Loucy (cell line): ENCODE measurements at regions not wholly inside any gene's neighbourhood (a gene's known extent, or its start where the extent isn't known, plus 50 kb on each side); places are given as distances from the start of the nearest gene placed in this dataset.
"Not testable (repeated sequence)": the region's sequence is repeated elsewhere in the genome, so short reads cannot be mapped to it uniquely, and the experiment has no call there.

Experiments
- H2AFZ ChIP-seq: fragments of 200-600 bp; sonication (generic); 2 replicates; pipeline ENCODE4 v1.6.0; 2016; ENCODE audit warnings: antibody characterized with exemption, mild to moderate bottlenecking, low read length, moderate library complexity
- H3F3A ChIP-seq: fragments of 200-600 bp; 2 replicates; pipeline ENCODE4 v1.6.0; 2016; ENCODE audit warnings: antibody characterized with exemption, low read depth, mild to moderate bottlenecking
- H3K27me3 ChIP-seq: fragments of 200-600 bp; sonication (generic); 2 replicates; pipeline ENCODE4 v1.6.1; 2014; ENCODE audit warnings: low read length, mild to moderate bottlenecking; ENCODE audit not compliant: insufficient read depth, poor library complexity, severe bottlenecking
- H3K36me3 ChIP-seq: fragments of 200-600 bp; sonication (generic); 2 replicates; pipeline ENCODE4 v1.6.1; 2016; ENCODE audit warnings: low read length; ENCODE audit not compliant: insufficient read depth
- H3K4me1 ChIP-seq: fragments of 200-600 bp; sonication (generic); 2 replicates; pipeline ENCODE4 v1.5.1; 2014; ENCODE audit warnings: low read length, mild to moderate bottlenecking; ENCODE audit not compliant: insufficient read depth, poor library complexity, severe bottlenecking
- H3K4me2 ChIP-seq: fragments of 200-600 bp; sonication (generic); 2 replicates; pipeline ENCODE4 v1.6.0; 2014; ENCODE audit warnings: antibody characterized with exemption, low read length, low read depth, mild to moderate bottlenecking; ENCODE audit not compliant: poor library complexity, severe bottlenecking
- H3K4me3 ChIP-seq: fragments of 200-600 bp; sonication (generic); 2 replicates; pipeline ENCODE4 v1.5.1; 2014; ENCODE audit warnings: low read length, mild to moderate bottlenecking, mixed read lengths; ENCODE audit not compliant: poor library complexity, severe bottlenecking
- H3K79me2 ChIP-seq: fragments of 200-600 bp; sonication (generic); 2 replicates; pipeline ENCODE4 v1.6.1; 2014; ENCODE audit warnings: low read length; ENCODE audit not compliant: insufficient read depth
- H3K9ac ChIP-seq: fragments of 200-600 bp; sonication (generic); 2 replicates; pipeline ENCODE4 v1.6.0; 2014; ENCODE audit warnings: mild to moderate bottlenecking, low read depth, low read length, moderate library complexity; ENCODE audit not compliant: poor library complexity, severe bottlenecking
- H3K9me2 ChIP-seq: fragments of 200-600 bp; sonication (generic); replicated peaks from 2 replicates; pipeline ENCODE4 v1.6.1; 2016; ENCODE audit warnings: low read depth, low read length, mixed read lengths
- H3K9me3 ChIP-seq: fragments of 200-600 bp; sonication (generic); 2 replicates; pipeline ENCODE4 v1.6.1; 2014; ENCODE audit warnings: mild to moderate bottlenecking, antibody characterized with exemption, low read length, low read depth; ENCODE audit not compliant: insufficient read depth
- H4K20me1 ChIP-seq: fragments of 200-600 bp; sonication (generic); 2 replicates; pipeline ENCODE4 v1.6.0; 2014; ENCODE audit warnings: antibody characterized with exemption, low read length, mild to moderate bottlenecking; ENCODE audit not compliant: insufficient read depth, poor library complexity, severe bottlenecking
- EZH2phosphoT487 ChIP-seq: fragments of 200-600 bp; IDR thresholded peaks from 2 replicates; pipeline ENCODE4 v1.6.1; 2018; ENCODE audit warnings: antibody characterized with exemption, mild to moderate bottlenecking, moderate library complexity, borderline replicate concordance
- TF ChIP-seq, protein P1 (sequence below): fragments of 200-600 bp; sonication (generic); conservative IDR thresholded peaks from 2 replicates; pipeline ENCODE4 v1.5.1; 2014; ENCODE audit warnings: mild to moderate bottlenecking, antibody characterized with exemption, low read length

DNA sequence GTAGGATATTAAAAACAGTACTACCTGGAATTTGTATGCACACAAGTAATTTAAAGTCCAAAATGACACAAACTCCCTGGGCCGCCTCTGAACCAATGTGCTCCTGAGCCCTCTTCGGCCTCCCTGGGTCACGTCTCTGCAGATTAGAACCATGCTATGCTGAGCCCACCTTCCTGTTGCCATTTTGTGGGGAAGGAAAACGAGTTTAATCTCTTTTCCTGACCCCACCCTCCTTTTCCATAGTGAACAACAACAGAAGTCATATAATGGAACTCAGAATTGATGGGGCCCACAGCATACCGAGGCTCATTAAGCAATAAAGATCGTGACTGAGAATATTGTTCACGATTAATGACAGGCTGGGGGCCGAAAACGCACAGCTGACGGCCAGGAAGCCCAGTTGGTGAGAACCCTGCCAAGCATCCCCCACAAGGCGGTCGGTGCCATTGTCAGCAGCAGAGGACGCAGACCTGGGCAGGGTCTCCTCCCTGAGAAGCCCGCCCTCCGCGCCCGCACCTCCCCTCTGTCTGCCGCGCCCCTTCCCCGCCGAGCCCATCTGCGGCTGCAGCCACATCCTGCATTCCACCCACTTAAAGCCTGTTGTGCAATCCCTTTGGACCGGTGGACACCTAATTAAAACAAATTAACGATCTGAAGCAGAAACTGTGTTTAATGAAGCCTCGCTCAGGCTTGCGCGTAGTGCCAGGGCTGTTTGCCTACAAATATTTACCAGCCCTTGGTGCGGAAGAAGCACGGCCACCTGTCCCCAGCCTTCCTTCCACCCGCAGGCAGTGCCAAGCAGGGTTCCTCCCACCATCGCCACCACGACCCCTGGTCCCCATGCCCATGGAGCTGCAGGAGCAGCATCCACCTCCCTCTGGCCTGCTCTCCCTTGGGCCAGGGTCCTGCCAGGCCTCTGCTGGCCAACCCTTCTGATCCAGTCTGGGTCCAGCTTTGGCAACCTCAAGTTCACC, 68.1 kb downstream of the DLL1 start:
- no peak overlapping the region for H3K4me2 ChIP-seq
- no peaks in the 10 kb centered on the region for H4K20me1 ChIP-seq
- H3K36me3 ChIP-seq, result no peaks in the 10 kb centered on the region
- no peaks in the 10 kb centered on the region for H3K9me2 ChIP-seq
- H3K9ac ChIP-seq, result no peak overlapping the region
- H2AFZ ChIP-seq, result no peak overlapping the region
- H3K4me1 ChIP-seq, result peaks cover 15% of the 10 kb centered on the region
- H3K79me2 ChIP-seq, result no peaks in the 10 kb centered on the region
- H3K4me3 ChIP-seq, result no peak overlapping the region
- TF ChIP-seq EZH2phosphoT487, result no peak
- TF ChIP-seq, protein P1, sequence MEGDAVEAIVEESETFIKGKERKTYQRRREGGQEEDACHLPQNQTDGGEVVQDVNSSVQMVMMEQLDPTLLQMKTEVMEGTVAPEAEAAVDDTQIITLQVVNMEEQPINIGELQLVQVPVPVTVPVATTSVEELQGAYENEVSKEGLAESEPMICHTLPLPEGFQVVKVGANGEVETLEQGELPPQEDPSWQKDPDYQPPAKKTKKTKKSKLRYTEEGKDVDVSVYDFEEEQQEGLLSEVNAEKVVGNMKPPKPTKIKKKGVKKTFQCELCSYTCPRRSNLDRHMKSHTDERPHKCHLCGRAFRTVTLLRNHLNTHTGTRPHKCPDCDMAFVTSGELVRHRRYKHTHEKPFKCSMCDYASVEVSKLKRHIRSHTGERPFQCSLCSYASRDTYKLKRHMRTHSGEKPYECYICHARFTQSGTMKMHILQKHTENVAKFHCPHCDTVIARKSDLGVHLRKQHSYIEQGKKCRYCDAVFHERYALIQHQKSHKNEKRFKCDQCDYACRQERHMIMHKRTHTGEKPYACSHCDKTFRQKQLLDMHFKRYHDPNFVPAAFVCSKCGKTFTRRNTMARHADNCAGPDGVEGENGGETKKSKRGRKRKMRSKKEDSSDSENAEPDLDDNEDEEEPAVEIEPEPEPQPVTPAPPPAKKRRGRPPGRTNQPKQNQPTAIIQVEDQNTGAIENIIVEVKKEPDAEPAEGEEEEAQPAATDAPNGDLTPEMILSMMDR, result no peak
- no peaks in the 10 kb centered on the region for H3K9me3 ChIP-seq
- no peaks in the 10 kb centered on the region for H3K27me3 ChIP-seq
- H3F3A ChIP-seq, result no peaks in the 10 kb centered on the region

DNA sequence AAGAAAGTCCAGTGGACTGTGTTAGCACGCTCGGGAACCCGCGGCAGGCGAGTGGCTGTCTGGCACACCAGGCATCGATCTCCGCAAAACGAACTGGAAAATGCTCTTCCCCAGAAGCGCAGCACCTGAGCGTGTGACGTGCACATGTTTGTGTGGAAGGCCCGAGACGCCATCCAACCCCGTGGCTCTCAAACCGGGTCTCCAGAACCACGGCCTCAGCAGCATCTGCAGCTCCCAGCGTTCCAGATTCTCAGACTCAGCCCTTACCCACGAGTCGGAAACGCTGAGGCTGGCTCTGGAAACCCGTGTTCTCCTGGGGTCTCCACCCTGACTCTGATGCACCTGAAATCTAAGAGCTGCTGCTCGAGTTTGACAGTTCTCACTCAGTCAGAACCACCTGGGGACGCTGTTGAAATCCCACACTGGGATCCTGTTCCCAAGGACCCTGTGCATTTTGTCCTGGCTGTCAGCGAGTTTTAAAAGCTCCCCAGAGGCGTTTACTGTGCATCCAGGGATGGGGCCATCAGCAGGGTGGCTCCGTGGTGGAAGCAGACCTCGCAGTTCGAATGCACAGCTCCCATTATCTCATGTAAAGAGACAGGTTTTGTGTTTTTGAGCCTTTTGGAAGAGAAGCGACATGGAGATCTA, 69.0 kb downstream of the DLL1 start:
- no peaks in the 10 kb centered on the region for H3K27me3 ChIP-seq
- H3F3A ChIP-seq, result no peaks in the 10 kb centered on the region
- no peak overlapping the region for H3K4me2 ChIP-seq
- no peaks in the 10 kb centered on the region for H3K9me3 ChIP-seq
- no peak overlapping the region for H2AFZ ChIP-seq
- TF ChIP-seq EZH2phosphoT487, result no peak
- TF ChIP-seq, protein P1, result no peak
- no peaks in the 10 kb centered on the region for H4K20me1 ChIP-seq
- no peaks in the 10 kb centered on the region for H3K9me2 ChIP-seq
- no peaks in the 10 kb centered on the region for H3K36me3 ChIP-seq
- peaks cover 15% of the 10 kb centered on the region for H3K4me1 ChIP-seq
- no peaks in the 10 kb centered on the region for H3K79me2 ChIP-seq
- H3K9ac ChIP-seq, result no peak overlapping the region
- H3K4me3 ChIP-seq, result no peak overlapping the region

DNA sequence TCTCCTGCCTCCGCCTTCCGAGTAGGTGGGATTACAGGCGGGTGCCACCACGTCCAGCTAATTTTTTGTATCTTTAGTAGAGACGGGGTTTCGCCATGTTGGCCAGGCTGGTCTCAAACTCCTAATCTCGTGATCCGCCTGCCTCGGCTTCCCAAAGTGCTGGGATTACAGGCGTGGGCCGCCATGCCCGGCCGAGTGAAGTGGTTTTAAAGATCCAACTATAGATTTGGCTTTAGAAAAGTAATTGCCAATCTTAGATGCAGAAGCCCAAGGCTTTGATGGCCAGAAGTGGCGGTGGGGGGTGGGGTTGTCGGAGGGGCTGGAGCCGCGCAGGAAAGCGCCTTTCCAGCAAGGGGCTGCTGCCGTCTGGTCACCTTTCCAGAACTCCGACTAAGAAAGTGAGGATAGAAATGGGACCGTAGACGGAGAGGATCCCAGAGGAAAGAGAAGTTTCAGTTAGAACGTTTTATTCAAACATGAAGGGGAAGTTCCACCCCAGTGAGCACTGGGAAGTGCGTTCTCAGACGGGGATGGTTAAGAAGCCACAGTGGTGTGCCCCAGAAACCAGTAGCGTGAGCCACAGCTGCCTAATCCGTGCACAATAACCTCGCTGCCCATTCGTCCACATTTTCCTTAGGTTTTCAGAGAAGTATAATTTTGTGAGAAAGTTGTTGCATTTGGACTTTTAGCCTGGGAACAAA, 69.7 kb downstream of the DLL1 start:
- Histone ChIP-seq H4K20me1 (no peaks in the 10 kb centered on the region), H3K36me3 (no peaks in the 10 kb centered on the region), H3K27me3 (no peaks in the 10 kb centered on the region), H3K4me1 (peaks cover 15% of the 10 kb centered on the region), H3K9me2 (no peaks in the 10 kb centered on the region), H3F3A (no peaks in the 10 kb centered on the region), H3K79me2 (no peaks in the 10 kb centered on the region), H2AFZ (no peak overlapping the region), H3K9me3 (no peaks in the 10 kb centered on the region), H3K4me2 (no peak overlapping the region), H3K4me3 (no peak overlapping the region), H3K9ac (no peak overlapping the region)
- TF ChIP-seq, protein P1, result no peak
- no peak for TF ChIP-seq EZH2phosphoT487

DNA sequence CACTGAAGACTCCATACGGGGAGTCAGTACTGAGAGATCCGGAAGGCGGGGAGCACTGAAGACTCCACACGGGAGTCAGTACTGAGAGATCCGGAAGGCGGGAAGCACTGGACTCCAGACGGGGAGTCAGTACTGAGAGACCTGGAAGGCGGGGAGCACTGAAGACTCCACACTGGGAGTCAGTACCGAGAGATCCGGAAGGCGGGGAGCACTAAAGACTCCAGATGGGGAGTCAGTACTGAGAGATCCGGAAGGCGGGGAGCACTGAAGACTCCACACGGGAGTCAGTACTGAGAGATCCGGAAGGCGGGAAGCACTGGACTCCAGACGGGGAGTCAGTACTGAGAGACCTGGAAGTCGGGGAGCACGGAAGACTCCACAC, 77.2 kb downstream of the DLL1 start:
- H3K9me3 ChIP-seq, result peaks cover 24% of the 10 kb centered on the region; the same call in 1 of the 2 replicates
- H3K36me3 ChIP-seq, H3K4me2 ChIP-seq, H3K4me1 ChIP-seq, H2AFZ ChIP-seq, H3K79me2 ChIP-seq, H3F3A ChIP-seq, H4K20me1 ChIP-seq, H3K9ac ChIP-seq, H3K27me3 ChIP-seq, H3K4me3 ChIP-seq, H3K9me2 ChIP-seq: not testable (repeated sequence)
